GM13977 (cell line): ENCODE measurements at regions not wholly inside any gene's neighbourhood (a gene's known extent, or its start where the extent isn't known, plus 50 kb on each side); places are given as distances from the start of the nearest gene placed in this dataset.

Source experiments
- DNase-seq: peaks from one replicate; pipeline ENCODE4 v3.0.0; 2012; ENCODE audit warnings: low spot score
- in situ Hi-C: fragments of 300-500 bp; cut with MboI; formaldehyde crosslinking; loops from one replicate; pipeline ENCODE4 v1.12.0; 2022; ENCODE audit warnings: low sequenced_read_pairs, low pct_unique_long_range_greater_than_20kb, mixed read lengths, inconsistent platforms; ENCODE audit not compliant: unreplicated experiment
- TF ChIP-seq, protein P1 (sequence below): IDR thresholded peaks from 2 replicates; pipeline ENCODE4 v1.5.1; 2012; ENCODE audit warnings: mild to moderate bottlenecking, control low read depth; ENCODE audit not compliant: insufficient read depth; ENCODE audit errors: extremely low read depth, missing control alignments

DNA sequence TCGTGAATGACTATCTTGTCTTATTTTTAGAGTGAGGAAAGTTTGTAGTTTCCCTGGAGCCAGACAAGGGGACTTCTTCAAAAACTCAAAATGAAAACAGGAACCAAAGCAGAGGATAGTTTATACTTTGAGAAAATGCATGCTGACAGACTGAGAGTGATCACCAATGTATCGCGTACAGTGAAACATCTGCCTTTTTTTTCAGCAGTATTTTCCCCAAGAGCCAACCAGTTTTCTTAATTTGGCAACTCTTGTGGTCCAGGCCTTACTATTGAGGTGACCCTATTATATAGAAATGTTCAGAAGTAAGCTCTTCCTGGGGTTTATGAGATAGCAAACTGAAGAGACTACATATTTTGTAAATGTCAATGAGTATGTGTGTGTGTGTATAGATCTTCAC lies 153.7 kb upstream of the VRK2 start:
- peak; percentile 16 for DNase-seq
- TF ChIP-seq, protein P1, sequence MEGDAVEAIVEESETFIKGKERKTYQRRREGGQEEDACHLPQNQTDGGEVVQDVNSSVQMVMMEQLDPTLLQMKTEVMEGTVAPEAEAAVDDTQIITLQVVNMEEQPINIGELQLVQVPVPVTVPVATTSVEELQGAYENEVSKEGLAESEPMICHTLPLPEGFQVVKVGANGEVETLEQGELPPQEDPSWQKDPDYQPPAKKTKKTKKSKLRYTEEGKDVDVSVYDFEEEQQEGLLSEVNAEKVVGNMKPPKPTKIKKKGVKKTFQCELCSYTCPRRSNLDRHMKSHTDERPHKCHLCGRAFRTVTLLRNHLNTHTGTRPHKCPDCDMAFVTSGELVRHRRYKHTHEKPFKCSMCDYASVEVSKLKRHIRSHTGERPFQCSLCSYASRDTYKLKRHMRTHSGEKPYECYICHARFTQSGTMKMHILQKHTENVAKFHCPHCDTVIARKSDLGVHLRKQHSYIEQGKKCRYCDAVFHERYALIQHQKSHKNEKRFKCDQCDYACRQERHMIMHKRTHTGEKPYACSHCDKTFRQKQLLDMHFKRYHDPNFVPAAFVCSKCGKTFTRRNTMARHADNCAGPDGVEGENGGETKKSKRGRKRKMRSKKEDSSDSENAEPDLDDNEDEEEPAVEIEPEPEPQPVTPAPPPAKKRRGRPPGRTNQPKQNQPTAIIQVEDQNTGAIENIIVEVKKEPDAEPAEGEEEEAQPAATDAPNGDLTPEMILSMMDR = no peak
- in situ Hi-C loops = loop anchor here (10.0 kb wide), 1 partner anchor 128 kb away; no protein-coding TSS in a partner anchor

DNA sequence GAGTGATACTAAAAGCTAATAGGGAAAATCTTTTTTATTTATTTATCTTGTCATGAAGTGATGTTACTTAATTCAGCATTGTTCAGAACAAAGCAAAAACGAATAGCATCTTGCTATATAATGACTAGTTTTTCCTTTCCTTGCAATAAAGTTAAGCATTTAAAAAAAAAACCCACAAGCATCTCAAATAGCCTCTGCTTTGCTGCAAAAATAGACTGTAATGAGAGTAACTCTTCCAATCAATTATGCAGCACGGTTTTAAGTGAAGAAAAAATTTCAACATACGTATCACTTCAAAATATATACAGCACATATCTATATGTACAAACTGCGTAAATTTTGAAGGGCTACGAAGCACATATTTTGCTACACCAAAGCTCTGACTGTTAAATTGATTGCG lies 153.3 kb upstream of the VRK2 start:
- in situ Hi-C loops = loop anchor here (10.0 kb wide), 1 partner anchor 129 kb away; no protein-coding TSS in a partner anchor
- TF ChIP-seq, protein P1 = no peak
- no peak for DNase-seq

DNA sequence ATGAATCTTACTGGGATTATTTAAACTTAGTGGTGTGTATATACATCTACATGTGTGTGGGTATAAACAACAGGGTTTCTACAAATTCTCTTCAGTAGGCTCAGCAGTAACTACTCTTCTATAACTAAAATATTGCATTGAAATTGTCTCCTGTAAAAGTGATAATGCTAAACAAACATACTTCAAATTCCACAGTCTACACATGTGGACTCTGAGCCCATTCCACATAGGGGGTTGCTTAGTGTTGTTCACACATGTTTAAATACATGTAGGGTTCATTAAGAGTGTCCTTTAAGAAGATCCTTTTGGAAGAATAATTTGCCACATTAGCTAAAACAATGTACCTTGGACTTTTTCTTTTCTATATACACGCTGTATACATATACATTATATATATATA lies 152.8 kb upstream of the VRK2 start:
- TF ChIP-seq, protein P1 = no peak
- in situ Hi-C loops = loop anchor here (10.0 kb wide), 1 partner anchor 129 kb away; no protein-coding TSS in a partner anchor
- no peak for DNase-seq

DNA sequence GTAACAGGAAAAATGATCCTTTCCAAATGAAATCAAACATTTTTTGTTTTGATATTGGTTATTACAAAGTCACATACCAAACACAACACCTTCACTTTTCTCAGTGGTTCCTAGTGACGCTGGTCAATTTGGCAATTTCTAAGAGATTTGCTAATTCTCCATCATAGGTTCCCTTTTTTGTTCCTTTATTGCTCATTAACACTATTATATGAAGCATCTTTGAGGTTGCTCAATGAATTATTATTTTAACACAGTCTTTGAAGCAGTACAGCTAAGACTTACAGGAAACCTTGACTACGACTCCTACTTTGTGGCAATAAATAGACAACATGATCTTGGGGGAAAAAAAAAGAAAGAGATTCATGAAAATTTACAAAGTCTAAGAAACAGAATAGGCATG lies 152.2 kb upstream of the VRK2 start:
- TF ChIP-seq, protein P1 = no peak
- no peak for DNase-seq
- in situ Hi-C loops = loop anchor here (10.0 kb wide), 1 partner anchor 130 kb away; no protein-coding TSS in a partner anchor

DNA sequence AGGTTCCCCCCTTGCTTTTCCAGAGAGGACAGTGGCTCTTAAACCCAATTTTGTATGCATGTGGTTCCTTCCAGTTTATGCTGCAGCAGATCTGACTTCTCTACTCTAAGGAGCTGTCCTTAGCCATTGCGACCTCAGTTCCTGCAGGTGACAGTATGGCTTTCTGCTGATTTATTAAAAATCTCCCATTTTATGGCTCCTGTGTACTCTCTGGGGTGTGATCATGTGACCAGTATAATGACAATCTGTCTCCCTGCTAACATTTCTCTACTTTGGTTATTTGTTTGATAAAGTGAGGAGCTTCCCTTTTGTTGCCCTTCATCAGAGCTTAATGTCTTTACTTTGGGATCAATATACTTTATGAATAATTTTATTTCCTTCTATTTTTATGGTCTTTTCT lies 148.7 kb upstream of the VRK2 start:
- no peak for DNase-seq
- in situ Hi-C loops = loop anchor here (10.0 kb wide), 1 partner anchor 133 kb away; no protein-coding TSS in a partner anchor
- TF ChIP-seq, protein P1 = no peak

DNA sequence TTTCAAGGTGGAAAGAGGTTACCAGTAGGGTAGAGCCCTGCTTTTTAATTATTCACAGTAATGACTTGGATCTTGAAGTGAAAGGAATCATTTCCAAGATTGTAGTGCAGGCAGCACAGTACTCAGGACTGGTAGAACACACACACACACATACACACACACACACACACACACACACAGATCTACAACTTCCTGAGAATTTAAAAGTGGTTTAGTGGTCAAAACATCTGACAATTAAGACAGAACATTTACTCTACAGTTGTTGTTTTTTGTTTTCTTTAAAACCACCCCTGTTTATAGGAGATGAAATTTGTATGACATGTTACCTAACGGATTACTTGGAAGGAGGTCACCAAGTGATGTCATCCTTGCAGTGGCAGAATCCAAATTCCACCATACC lies 146.7 kb upstream of the VRK2 start:
- TF ChIP-seq, protein P1 = no peak
- no peak for DNase-seq
- in situ Hi-C loops = loop anchor here (10.0 kb wide), 1 partner anchor 135 kb away; no protein-coding TSS in a partner anchor

DNA sequence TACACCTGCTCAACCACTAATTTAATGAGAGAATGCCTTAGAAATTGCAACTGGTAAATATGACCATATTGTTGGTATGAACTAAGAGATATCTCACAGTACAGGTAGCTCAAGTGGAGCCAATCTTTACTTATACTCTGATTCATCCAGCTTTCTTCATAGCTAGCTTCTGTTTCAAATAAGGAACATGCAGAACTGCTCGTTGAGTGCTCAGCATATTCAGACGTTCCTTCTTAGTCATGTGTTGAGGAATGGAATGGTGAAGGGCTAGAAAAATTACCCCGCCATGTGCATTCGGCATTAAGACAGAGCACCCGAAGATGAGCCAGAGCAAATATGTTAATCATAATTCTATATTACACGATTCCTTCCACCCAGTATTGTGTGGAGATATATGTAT lies 144.0 kb upstream of the VRK2 start:
- in situ Hi-C loops = no loop called here
- TF ChIP-seq, protein P1 = no peak
- DNase-seq = no peak
